PC-3 (cell line): ENCODE measurements at regions not wholly inside any gene's neighbourhood (a gene's known extent, or its start where the extent isn't known, plus 50 kb on each side); places are given as distances from the start of the nearest gene placed in this dataset.

Experiments used
- CTCF ChIP-seq: fragments of 300-600 bp; sonication (generic); conservative IDR thresholded peaks from 2 replicates; pipeline ENCODE4 v1.5.1; 2017; ENCODE audit warnings: antibody characterized with exemption, low read depth, mild to moderate bottlenecking, low read length
- EZH2 ChIP-seq: fragments of 300-600 bp; sonication (generic); IDR thresholded peaks from one replicate; pipeline ENCODE4 v1.6.1; 2017; ENCODE audit warnings: antibody characterized with exemption, mild to moderate bottlenecking, low read length; ENCODE audit not compliant: unreplicated experiment

GRCh38 chr18:27349284-27349882 lies 164.3 kb upstream of the CHST9 start:
- TF ChIP-seq CTCF (no peak), EZH2 (no peak)
